ENCODE measurements at regions not wholly inside any gene's neighbourhood (a gene's known extent, or its start where the extent isn't known, plus 50 kb on each side); places are given as distances from the start of the nearest gene placed in this dataset.

- TF ChIP-seq EZH2phosphoT487 (conservative IDR thresholded peaks at IDR 0.05; ENCODE audit: low read length) (no peak), CTCF (IDR thresholded peaks at IDR 0.05; ENCODE audit: insufficient read depth, low read length, poor library complexity, severe bottlenecking) (no peak)
Observed at GRCh38 chr17:71864755-71865154, 256.1 kb upstream of the SOX9 start.
